ENCODE measurements at regions not wholly inside any gene's neighbourhood (a gene's known extent, or its start where the extent isn't known, plus 50 kb on each side); places are given as distances from the start of the nearest gene placed in this dataset.

- Histone ChIP-seq H4K20me1 (ENCODE audit: insufficient read depth) (peaks cover 4% of the 10 kb centered on the region; the same call in 1 of the 2 replicates), H3K27me3 (ENCODE audit: insufficient read depth, low read depth) (no peaks in the 10 kb centered on the region), H3K27ac (no peak overlapping the region), H2AFZ (no peak overlapping the region), H3K4me1 (replicated peaks; ENCODE audit: insufficient read depth) (peaks cover 22% of the 10 kb centered on the region), H3F3A (ENCODE audit: insufficient read depth, low read depth) (peaks cover 24% of the 10 kb centered on the region; the same call in 1 of the 2 replicates), H3K4me2 (no peak overlapping the region), H3K9me3 (ENCODE audit: insufficient read depth, low read depth) (no peaks in the 10 kb centered on the region), H3K36me3 (ENCODE audit: low read depth) (no peaks in the 10 kb centered on the region), H3K79me2 (ENCODE audit: low read depth) (no peaks in the 10 kb centered on the region), H3K4me3 (no peak overlapping the region), H3K9me2 (ENCODE audit: insufficient read depth) (no peaks in the 10 kb centered on the region)
- DNase-seq: no peak
- TF ChIP-seq EZH2 (IDR thresholded peaks at IDR 0.05; ENCODE audit: low read depth) (no peak), CTCF (conservative IDR thresholded peaks at IDR 0.05) (no peak)
- no TSS peak for BruUV-seq (replicated peaks)
- ChIA-PET CTCF (no interaction called here), POLR2A (ENCODE audit: unreplicated experiment) (no interaction called here)
- intact Hi-C loops (cut with micrococcal nuclease; ENCODE audit: unreplicated experiment): no loop called here
Observed at GRCh38 chr17:77001487-77001886, 133.3 kb downstream of the MGAT5B start.

- CTCF ChIA-PET: no interaction called here
- Histone ChIP-seq H3K9me3 (ENCODE audit: insufficient read depth, low read depth) (no peaks in the 10 kb centered on the region), H3K4me2 (peak overlapping the region; percentile 51), H4K20me1 (ENCODE audit: insufficient read depth) (peaks cover 4% of the 10 kb centered on the region; the same call in 1 of the 2 replicates), H3K36me3 (ENCODE audit: low read depth) (no peaks in the 10 kb centered on the region), H3K4me1 (replicated peaks; ENCODE audit: insufficient read depth) (peaks cover 22% of the 10 kb centered on the region), H3K9me2 (ENCODE audit: insufficient read depth) (no peaks in the 10 kb centered on the region), H3K27ac (no peak overlapping the region), H3K27me3 (ENCODE audit: insufficient read depth, low read depth) (no peaks in the 10 kb centered on the region), H3K4me3 (no peak overlapping the region), H2AFZ (no peak overlapping the region), H3F3A (ENCODE audit: insufficient read depth, low read depth) (peaks cover 24% of the 10 kb centered on the region; the same call in 1 of the 2 replicates), H3K79me2 (ENCODE audit: low read depth) (no peaks in the 10 kb centered on the region)
- no TSS peak for BruUV-seq (replicated peaks)
- POLR2A ChIA-PET (ENCODE audit: unreplicated experiment): interaction anchor here (0.6 to 0.7 kb wide), 3 partner anchors 27 to 732 kb away, joined by 3 read pairs; no protein-coding TSS in a partner anchor
- TF ChIP-seq EZH2 (IDR thresholded peaks at IDR 0.05; ENCODE audit: low read depth) (no peak), CTCF (conservative IDR thresholded peaks at IDR 0.05) (no peak)
- intact Hi-C loops (cut with micrococcal nuclease; ENCODE audit: unreplicated experiment): no loop called here
- peak; percentile 73 to 86 for DNase-seq
Observed at GRCh38 chr17:77002103-77003045, 134.2 kb downstream of the MGAT5B start.

- peaks cover 24% of the 10 kb centered on the region; the same call in 1 of the 2 replicates for H3F3A ChIP-seq (ENCODE audit: insufficient read depth, low read depth)
Observed at GRCh38 chr17:77003699-77004098, 135.5 kb downstream of the MGAT5B start.

More at GRCh38 chr17:77003699-77004098, 135.5 kb downstream of the MGAT5B start:
- TF ChIP-seq CTCF (conservative IDR thresholded peaks at IDR 0.05): no peak
- Histone ChIP-seq H3K9me3 (ENCODE audit: insufficient read depth, low read depth) (no peaks in the 10 kb centered on the region), H3K4me1 (replicated peaks; ENCODE audit: insufficient read depth) (peaks cover 22% of the 10 kb centered on the region), H3K79me2 (ENCODE audit: low read depth) (no peaks in the 10 kb centered on the region), H3K36me3 (ENCODE audit: low read depth) (no peaks in the 10 kb centered on the region), H3K9me2 (ENCODE audit: insufficient read depth) (no peaks in the 10 kb centered on the region), H3K4me2 (peak overlapping the region; percentile 31; the same call in 1 of the 2 replicates), H3K27me3 (ENCODE audit: insufficient read depth, low read depth) (no peaks in the 10 kb centered on the region), H3K4me3 (no peak overlapping the region), H2AFZ (no peak overlapping the region), H4K20me1 (ENCODE audit: insufficient read depth) (peaks cover 4% of the 10 kb centered on the region; the same call in 1 of the 2 replicates), H3K27ac (peak overlapping the region; percentile 28; the same call in 1 of the 2 replicates)
- intact Hi-C loops (cut with micrococcal nuclease; ENCODE audit: unreplicated experiment): no loop called here
- ChIA-PET POLR2A (ENCODE audit: unreplicated experiment) (interaction anchor here (0.5 kb wide), 1 partner anchor 128 kb away, joined by 3 read pairs; no protein-coding TSS in a partner anchor), CTCF (no interaction called here)
- DNase-seq: peak in 1 of 2 experiments; percentile 55
- BruUV-seq (replicated peaks): no TSS peak
